CD4-positive, alpha-beta T cell treated with Interleukin-6 for 4 hours (primary cell): ENCODE measurements at regions not wholly inside any gene's neighbourhood (a gene's known extent, or its start where the extent isn't known, plus 50 kb on each side); places are given as distances from the start of the nearest gene placed in this dataset.

Experiments used
- DNase-seq: peaks from one replicate; pipeline ENCODE4 v3.0.0-alpha.2; 2020; ENCODE audit warnings: mixed read lengths

GRCh38 chr16:86018941-86019340 is 120.0 kb downstream of the IRF8 start:
- no peak for DNase-seq

- DNase-seq = no peak
Observed at GRCh38 chr16:86019446-86020047, 120.6 kb downstream of the IRF8 start.

GRCh38 chr16:86020971-86021370 is 122.0 kb downstream of the IRF8 start:
- DNase-seq = no peak

DNA sequence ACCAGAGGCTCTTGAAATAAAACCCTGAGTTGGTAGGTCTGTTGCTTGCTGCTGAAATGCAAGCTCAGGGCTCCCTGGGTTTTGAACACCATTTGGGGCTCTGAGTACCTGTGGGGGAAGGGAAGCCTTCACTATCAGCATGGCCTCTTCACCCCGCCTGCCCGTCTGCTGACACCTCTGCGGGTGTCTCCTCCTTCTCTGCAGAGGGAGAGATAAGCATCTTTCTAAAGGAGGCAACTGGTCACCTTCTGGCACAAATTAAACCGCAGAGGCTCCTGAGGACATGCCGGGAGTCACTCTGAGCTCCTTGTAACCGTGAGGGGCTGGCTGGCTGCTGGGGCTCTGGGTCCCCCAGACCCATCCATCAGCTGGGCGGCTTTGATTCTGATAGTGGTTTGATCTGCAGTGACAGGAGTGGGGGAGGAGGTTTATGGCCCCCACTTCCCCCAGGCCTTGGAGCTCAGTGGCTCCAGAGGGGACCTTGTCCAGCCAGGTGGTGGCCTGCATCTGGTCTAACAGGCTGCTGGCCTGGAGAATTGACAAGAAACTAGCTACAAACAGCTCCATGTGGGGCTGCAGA is 123.5 kb downstream of the IRF8 start:
- no peak for DNase-seq

DNA sequence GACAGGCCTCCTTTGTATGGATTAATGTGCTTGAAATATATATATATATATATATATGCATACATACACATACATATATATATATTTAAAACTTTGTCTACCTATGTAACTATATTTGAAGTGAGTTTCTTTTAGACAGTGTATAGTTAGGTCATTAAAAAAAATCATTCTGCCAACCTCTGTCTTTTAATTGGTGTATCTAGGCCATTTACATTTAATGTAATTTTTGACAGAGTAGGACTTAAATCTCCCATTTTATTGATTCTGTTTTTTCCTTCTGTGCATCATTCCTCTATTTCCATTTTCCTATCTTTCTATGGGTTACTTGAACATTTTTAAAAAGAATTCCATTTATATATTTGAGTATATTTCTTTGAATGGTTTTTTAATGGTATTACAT is 125.2 kb downstream of the IRF8 start:
- DNase-seq = no peak

- DNase-seq = no peak
Observed at GRCh38 chr16:86025706-86026105, 126.7 kb downstream of the IRF8 start.

DNA sequence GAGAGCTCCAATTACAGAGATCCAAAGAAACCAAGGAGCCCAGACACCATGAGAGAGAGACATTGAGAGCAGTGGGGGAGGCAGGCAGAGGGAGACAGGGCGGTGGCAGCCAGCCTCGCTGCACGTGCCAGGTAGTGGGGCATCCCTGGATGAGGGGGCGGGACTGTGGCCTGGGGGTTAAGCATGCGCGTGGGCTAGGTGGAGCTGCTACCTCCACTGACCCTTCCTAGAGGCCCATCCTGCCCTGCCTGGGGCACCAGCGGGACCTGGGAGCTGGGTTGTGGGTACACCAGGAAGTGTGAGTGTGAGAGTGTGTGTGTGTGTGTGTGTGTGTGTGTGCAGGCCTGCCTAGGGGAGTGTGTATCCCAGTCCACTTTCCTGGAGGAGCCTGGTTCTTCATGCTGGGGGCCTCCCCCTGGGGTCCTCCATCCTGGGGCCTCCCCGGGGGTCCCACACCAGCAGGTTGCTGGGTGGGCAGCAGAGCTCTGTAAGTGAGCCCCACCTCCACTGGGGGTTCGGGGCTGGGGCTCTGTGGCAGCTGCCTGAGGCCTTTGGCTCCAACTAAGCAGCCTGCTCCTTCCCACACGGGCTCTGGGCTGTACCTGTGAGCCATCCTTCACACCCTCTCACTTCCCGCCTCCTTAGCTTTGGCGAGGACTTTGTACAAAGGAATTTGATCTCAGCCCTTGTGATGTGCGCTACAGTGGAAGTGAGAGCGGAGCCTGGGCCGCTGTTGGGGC is 127.4 kb downstream of the IRF8 start:
- no peak for DNase-seq

GRCh38 chr16:86026916-86027315 is 128.0 kb downstream of the IRF8 start:
- DNase-seq = no peak

GRCh38 chr16:86027373-86028126 is 128.6 kb downstream of the IRF8 start:
- DNase-seq = no peak

DNA sequence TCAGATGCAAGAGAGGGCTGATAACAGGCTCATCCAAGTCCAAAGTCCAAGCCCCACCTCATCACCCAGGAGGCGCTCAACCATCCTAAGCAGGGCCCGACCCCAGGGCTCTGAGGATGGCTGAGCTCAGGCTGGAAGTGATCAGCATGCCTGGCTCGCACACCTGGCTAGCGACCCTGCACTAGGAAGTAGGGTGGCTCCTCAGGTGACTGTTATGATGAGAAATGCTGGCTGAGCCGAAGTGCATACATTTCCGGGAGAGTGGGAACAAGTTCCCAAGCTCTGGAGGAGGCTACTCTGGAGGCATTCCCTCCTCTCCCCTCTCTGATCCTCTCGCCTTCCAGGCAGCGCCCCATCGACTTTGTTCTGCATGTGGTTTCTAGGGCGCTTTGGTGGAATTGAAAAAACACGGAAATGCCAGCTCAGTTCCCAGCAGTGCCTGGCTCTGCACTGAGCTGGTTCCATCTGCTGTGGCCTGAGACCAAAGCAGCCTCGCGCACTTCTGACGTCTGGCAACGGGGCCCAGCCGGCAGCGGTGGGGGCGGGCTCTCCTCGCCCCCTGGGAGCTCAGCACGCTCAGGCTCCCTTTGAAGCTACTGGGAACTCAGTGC is 130.3 kb downstream of the IRF8 start:
- no peak for DNase-seq

DNA sequence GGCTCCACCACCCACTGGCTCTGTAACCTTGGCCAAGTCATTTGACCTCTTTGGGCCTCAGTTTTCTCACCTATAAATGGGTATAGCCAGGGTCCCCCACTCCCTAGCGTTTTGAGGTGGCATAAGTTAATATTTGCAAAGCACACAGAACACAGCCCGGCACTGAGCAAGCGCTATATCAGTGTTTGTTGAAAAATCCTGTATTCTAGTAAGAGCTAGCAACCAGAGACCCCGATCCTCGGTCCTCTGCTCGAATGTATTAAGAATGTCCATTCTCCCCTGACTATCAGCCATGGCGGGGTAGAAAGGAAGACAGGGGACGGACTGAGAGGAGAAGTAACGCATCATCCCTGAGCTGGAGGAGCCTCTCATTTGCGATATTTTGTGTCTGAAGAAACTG is 131.2 kb downstream of the IRF8 start:
- DNase-seq = no peak

DNA sequence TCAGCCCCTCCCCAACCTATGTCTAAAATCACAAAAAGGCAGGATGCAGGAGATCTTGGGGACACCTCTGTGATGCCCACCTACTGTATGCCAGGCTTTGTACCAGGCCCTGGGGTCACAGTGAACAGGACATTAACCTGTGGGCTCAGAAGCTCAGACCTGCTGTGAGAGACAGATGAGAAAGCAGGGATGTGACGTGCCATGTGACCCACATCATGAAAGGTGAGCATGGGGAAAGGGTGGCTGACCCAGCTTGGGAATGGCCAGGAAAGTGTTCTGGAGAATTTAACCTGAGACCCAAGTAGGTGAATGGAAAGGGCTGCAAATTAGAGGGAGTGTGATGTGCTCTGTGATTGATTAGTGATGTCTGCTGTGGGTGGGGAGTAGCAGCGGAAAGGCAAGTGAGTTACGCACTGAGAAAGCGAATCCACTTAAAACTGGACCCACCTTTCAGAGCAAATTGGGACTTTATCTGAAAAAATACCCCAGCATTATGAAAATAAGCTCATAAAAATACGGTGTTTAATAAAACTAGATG is 132.2 kb downstream of the IRF8 start:
- no peak for DNase-seq

GRCh38 chr16:86033016-86033474 is 134.1 kb downstream of the IRF8 start:
- no peak for DNase-seq

GRCh38 chr16:86033971-86034370 is 135.0 kb downstream of the IRF8 start:
- no peak for DNase-seq

GRCh38 chr16:86034421-86034919 is 135.5 kb downstream of the IRF8 start:
- no peak for DNase-seq

DNA sequence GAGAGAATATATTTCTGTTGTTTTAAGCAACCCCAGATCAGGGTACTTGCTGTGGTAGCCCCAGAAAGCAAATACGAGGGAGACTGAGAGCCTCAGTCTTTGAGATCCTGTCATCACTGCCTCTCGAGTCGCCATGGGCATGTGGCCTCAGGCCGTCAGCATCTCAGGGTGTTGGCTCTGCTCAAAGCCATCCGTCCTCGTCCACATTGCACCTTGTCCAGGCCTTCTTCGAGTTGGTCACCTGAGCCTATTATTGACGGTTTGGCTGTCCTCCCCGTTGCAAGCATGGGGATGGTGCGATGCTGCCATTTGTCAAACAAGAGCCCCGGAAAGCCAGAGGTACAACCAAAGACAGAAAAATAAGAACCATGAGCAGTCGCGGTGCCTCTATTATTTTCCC is 136.9 kb downstream of the IRF8 start:
- DNase-seq = no peak

DNA sequence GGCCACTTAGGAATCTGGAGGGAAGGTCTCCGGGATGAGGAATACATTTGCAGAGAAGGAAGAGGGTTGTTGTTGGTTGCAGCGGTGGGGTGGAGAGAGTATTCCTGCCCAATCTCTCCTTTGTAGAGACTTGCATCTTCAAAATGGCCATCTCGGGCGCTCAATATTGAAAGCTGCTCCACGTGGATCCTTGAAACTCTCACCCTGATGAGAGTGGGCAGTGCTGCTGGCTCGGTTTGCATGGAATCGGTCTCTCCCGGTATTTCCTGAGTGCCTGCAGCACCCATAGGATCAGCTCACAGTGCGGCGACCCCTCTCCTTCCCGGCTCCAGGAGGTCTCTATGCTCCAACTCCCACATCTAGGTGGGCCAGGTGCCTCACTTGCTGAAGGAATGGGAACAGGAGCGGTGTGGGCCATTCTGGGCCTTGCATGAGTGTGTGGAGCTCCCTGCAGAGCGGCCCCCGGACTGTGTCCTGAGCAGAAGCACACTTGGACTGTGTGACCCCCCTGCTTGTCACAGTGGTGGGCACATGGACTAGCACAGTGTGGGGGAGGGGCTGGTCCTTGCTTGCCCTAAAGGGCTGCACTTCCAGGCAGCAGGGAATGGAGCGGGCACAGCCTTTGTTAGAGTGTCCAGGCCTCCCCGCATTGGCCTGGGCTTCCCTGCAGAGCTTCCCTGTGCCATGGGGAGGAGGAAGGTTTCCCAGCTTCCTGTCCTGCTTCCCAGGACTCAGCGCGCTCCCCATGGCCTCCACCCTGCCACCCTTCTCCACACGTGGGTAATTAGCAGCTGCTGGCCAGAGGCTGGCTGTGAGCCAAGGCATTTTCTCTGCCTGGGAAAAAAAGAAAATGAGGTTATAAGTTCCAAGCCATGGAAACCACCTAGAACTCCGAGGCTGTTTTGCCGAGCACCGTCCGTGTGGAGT is 139.3 kb downstream of the IRF8 start:
- no peak for DNase-seq

DNA sequence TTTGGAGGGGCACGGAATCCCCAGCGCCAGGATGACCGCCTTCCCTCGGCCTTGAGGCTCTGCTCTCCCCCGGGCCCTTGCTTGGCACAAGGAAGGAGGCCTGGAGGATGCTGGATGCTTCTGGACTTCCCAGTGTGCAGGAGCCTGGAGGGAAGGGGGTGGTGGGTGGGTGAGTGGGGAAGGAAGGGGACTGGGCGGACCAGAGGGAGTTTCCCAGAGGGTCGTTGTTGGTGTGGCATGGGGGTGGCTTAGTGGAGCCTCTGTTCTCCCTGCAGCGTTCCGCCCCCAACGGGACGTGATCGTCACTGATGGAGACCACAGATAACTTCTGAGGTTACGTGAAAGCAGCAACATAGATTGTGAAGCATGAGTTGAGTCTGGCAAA is 140.0 kb downstream of the IRF8 start:
- no peak for DNase-seq

DNA sequence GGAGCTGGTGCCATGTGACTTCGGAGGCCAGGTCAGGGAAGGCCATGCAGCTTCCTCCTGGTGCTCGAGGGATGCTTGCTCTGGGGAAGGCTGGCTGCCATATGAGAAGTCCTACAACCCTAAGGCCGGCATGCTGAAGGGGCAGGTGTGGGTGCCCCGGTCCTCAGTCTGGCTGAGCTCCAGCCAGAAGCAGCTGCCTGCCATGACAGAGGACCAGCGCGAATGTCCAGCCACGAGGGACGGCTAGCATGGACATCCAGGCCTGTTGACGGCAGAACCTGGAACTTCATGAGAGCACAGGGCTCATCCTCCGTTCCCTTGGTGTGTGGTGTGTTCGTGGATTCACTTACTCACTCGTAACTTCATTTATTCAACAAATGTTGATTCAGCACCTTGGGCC is 140.6 kb downstream of the IRF8 start:
- DNase-seq = no peak

GRCh38 chr16:86040496-86040895 is 141.5 kb downstream of the IRF8 start:
- no peak for DNase-seq

GRCh38 chr16:86041215-86041614 is 142.3 kb downstream of the IRF8 start:
- no peak for DNase-seq

- no peak for DNase-seq
Observed at GRCh38 chr16:86041807-86042206, 142.8 kb downstream of the IRF8 start.
